GM19324 (cell line): ENCODE measurements at regions not wholly inside any gene's neighbourhood (a gene's known extent, or its start where the extent isn't known, plus 50 kb on each side); places are given as distances from the start of the nearest gene placed in this dataset.
"Not testable (repeated sequence)": the region's sequence is repeated elsewhere in the genome, so short reads cannot be mapped to it uniquely, and the experiment has no call there.

Source experiments
- ATAC-seq: cut with Tn5 transposase; IDR thresholded peaks from one replicate; pipeline ENCODE4 v1.9.1; 2021; ENCODE audit warnings: mild to moderate bottlenecking, moderate library complexity; ENCODE audit not compliant: unreplicated experiment, low FRiP score

GRCh38 chr14:97798176-97798575 is 1001.0 kb downstream of the VRK1 start:
- ATAC-seq = no peak

- no peak for ATAC-seq
Measured at GRCh38 chr14:97802430-97803373, 1005.5 kb downstream of the VRK1 start.

- no peak for ATAC-seq
Measured at GRCh38 chr14:97804056-97804455, 1006.9 kb downstream of the VRK1 start.

GRCh38 chr14:97806891-97807290 is 1009.7 kb downstream of the VRK1 start:
- no peak for ATAC-seq

- not testable (repeated sequence) for ATAC-seq
Measured at GRCh38 chr14:97808541-97808940, 1011.4 kb downstream of the VRK1 start.

GRCh38 chr14:97813556-97813955 is 1016.4 kb downstream of the VRK1 start:
- no peak for ATAC-seq

- no peak for ATAC-seq
Measured at GRCh38 chr14:97820781-97821180, 1023.6 kb downstream of the VRK1 start.

- no peak for ATAC-seq
Measured at GRCh38 chr14:97824218-97824617, 1027.0 kb downstream of the VRK1 start.

- ATAC-seq = no peak
Measured at GRCh38 chr14:97827746-97828145, 1030.6 kb downstream of the VRK1 start.

GRCh38 chr14:97832776-97833175 is 1035.6 kb downstream of the VRK1 start:
- ATAC-seq = no peak

- ATAC-seq = no peak
Measured at GRCh38 chr14:97838986-97839385, 1041.8 kb downstream of the VRK1 start.

- no peak for ATAC-seq
Measured at GRCh38 chr14:97840159-97840558, 1043.0 kb downstream of the VRK1 start.

- ATAC-seq = no peak
Measured at GRCh38 chr14:97841762-97842161, 1044.6 kb downstream of the VRK1 start.

- no peak for ATAC-seq
Measured at GRCh38 chr14:97843066-97843465, 1045.9 kb downstream of the VRK1 start.

GRCh38 chr14:97844042-97844441 is 1046.9 kb downstream of the VRK1 start:
- no peak for ATAC-seq

- ATAC-seq = no peak
Measured at GRCh38 chr14:97846156-97846555, 1049.0 kb downstream of the VRK1 start.

- ATAC-seq = no peak
Measured at GRCh38 chr14:97848317-97848980, 1051.3 kb downstream of the VRK1 start.

GRCh38 chr14:97850466-97850865 is 1053.3 kb downstream of the VRK1 start:
- no peak for ATAC-seq

GRCh38 chr14:97850886-97851285 is 1053.7 kb downstream of the VRK1 start:
- no peak for ATAC-seq

GRCh38 chr14:97851428-97851995 is 1054.3 kb downstream of the VRK1 start:
- no peak for ATAC-seq

- no peak for ATAC-seq
Measured at GRCh38 chr14:97854918-97855317, 1057.7 kb downstream of the VRK1 start.
